Peyer's patch (tissue), 4 donors: ENCODE measurements at regions not wholly inside any gene's neighbourhood (a gene's known extent, or its start where the extent isn't known, plus 50 kb on each side); places are given as distances from the start of the nearest gene placed in this dataset.

Source experiments
- DNase-seq, 3 donors: peaks; one replicate each; pipeline ENCODE4 v3.0.0-alpha.2; 2017 to 2019
- H3K27ac ChIP-seq, 4 donors: fragments of 200-600 bp; sonication (generic); one replicate each; pipeline ENCODE4 v1.5.1; 2016 to 2019
- H3K27me3 ChIP-seq, 2 donors: fragments of 200-600 bp; sonication (generic); one replicate each; pipeline ENCODE4 v1.5.1; 2019
- H3K36me3 ChIP-seq, 3 donors: fragments of 200-600 bp; sonication (generic); one replicate each; pipeline ENCODE4 v1.5.1; 2016 to 2019
- H3K4me1 ChIP-seq, 4 donors: fragments of 200-600 bp; sonication (generic); one replicate each; pipeline ENCODE4 v1.5.1; 2016 to 2019
- H3K4me3 ChIP-seq, 4 donors: fragments of 200-600 bp; sonication (generic); 1 replicate in 3 of 4; 2 replicates in 1 of 4; pipeline ENCODE4 v1.5.1; 2016 to 2019; ENCODE audit warnings: mild to moderate bottlenecking in 1 of 4
- H3K9me3 ChIP-seq, 4 donors: fragments of 200-600 bp; sonication (generic); one replicate each; pipeline ENCODE4 v1.5.1; 2016 to 2019; ENCODE audit warnings: mild to moderate bottlenecking in 1 of 4
- POLR2A ChIP-seq, 2 donors: fragments of 450-650 bp; IDR thresholded peaks; one replicate each; pipeline ENCODE4 v1.5.1; 2017; ENCODE audit warnings: antibody characterized with exemption in 2 of 2, mild to moderate bottlenecking in 2 of 2, moderate library complexity in 2 of 2
- TF ChIP-seq, protein P1 (sequence below), 6 experiments: fragments of 450-650 bp in 4 of 6; fragments of 200-600 bp in 2 of 6; sonication (generic) in 1 of 6; IDR thresholded peaks; one replicate each; pipeline ENCODE4 v1.5.1; 2017 to 2019; ENCODE audit warnings: antibody characterized with exemption in 6 of 6, mild to moderate bottlenecking in 3 of 6, moderate library complexity in 1 of 6

- TF ChIP-seq, protein P1, sequence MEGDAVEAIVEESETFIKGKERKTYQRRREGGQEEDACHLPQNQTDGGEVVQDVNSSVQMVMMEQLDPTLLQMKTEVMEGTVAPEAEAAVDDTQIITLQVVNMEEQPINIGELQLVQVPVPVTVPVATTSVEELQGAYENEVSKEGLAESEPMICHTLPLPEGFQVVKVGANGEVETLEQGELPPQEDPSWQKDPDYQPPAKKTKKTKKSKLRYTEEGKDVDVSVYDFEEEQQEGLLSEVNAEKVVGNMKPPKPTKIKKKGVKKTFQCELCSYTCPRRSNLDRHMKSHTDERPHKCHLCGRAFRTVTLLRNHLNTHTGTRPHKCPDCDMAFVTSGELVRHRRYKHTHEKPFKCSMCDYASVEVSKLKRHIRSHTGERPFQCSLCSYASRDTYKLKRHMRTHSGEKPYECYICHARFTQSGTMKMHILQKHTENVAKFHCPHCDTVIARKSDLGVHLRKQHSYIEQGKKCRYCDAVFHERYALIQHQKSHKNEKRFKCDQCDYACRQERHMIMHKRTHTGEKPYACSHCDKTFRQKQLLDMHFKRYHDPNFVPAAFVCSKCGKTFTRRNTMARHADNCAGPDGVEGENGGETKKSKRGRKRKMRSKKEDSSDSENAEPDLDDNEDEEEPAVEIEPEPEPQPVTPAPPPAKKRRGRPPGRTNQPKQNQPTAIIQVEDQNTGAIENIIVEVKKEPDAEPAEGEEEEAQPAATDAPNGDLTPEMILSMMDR (IDR thresholded peaks at IDR 0.05) = no peak
- TF ChIP-seq POLR2A (IDR thresholded peaks at IDR 0.05) = no peak
- no peak for DNase-seq
- no peaks in the 10 kb centered on the region for H3K4me1 ChIP-seq
- H3K4me3 ChIP-seq = no peak overlapping the region
- H3K27me3 ChIP-seq = no peaks in the 10 kb centered on the region
- H3K9me3 ChIP-seq = no peaks in the 10 kb centered on the region
- no peaks in the 10 kb centered on the region for H3K36me3 ChIP-seq
- H3K27ac ChIP-seq = no peak overlapping the region
These were observed 404.2 kb upstream of the RARB start for GRCh38 chr3:25023876-25024275.

GRCh38 chr3:25025236-25025635, 402.8 kb upstream of the RARB start:
- no peaks in the 10 kb centered on the region for H3K4me1 ChIP-seq
- TF ChIP-seq POLR2A (IDR thresholded peaks at IDR 0.05) = no peak
- TF ChIP-seq, protein P1 (IDR thresholded peaks at IDR 0.05) = no peak
- no peaks in the 10 kb centered on the region for H3K9me3 ChIP-seq
- H3K4me3 ChIP-seq = no peak overlapping the region
- no peak overlapping the region for H3K27ac ChIP-seq
- H3K36me3 ChIP-seq = no peaks in the 10 kb centered on the region
- H3K27me3 ChIP-seq = no peaks in the 10 kb centered on the region
- DNase-seq = no peak

- no peak overlapping the region for H3K4me3 ChIP-seq
These were observed 400.4 kb upstream of the RARB start for GRCh38 chr3:25027650-25028049.

DNA sequence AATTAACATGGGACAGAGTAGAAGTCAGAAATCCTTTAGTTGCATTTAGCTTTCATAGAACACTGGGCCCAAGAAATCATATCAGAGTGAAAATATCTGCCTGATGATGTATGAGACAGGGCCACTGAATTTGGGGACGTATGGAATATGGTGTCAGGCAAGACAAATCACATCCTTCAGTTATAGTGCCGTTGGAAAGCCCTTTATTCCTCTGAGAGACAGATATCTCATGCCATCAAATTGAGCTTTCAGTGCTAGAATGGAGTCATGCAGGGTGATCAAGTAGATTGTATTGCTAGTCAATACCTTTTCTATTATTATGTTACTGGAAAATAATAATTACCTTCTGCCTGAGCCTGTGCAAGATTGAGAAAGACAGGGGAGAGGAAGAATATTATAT, 398.2 kb upstream of the RARB start:
- Histone ChIP-seq H3K9me3 (no peaks in the 10 kb centered on the region), H3K4me1 (no peaks in the 10 kb centered on the region), H3K4me3 (no peak overlapping the region), H3K27ac (no peak overlapping the region), H3K36me3 (no peaks in the 10 kb centered on the region), H3K27me3 (no peaks in the 10 kb centered on the region)
- no peak for DNase-seq
- TF ChIP-seq, protein P1 (IDR thresholded peaks at IDR 0.05) = no peak
- no peak for TF ChIP-seq POLR2A (IDR thresholded peaks at IDR 0.05)

More at GRCh38 chr3:25027650-25028049, 400.4 kb upstream of the RARB start:
- Histone ChIP-seq H3K4me1 (no peaks in the 10 kb centered on the region), H3K36me3 (no peaks in the 10 kb centered on the region), H3K27ac (no peak overlapping the region), H3K9me3 (no peaks in the 10 kb centered on the region), H3K27me3 (no peaks in the 10 kb centered on the region)
- TF ChIP-seq POLR2A (IDR thresholded peaks at IDR 0.05) = no peak
- TF ChIP-seq, protein P1 (IDR thresholded peaks at IDR 0.05) = no peak
- no peak for DNase-seq

- Histone ChIP-seq H3K27ac (no peak overlapping the region), H3K27me3 (no peaks in the 10 kb centered on the region), H3K4me3 (no peak overlapping the region), H3K36me3 (no peaks in the 10 kb centered on the region), H3K9me3 (no peaks in the 10 kb centered on the region), H3K4me1 (no peaks in the 10 kb centered on the region)
- no peak for TF ChIP-seq POLR2A (IDR thresholded peaks at IDR 0.05)
- TF ChIP-seq, protein P1 (IDR thresholded peaks at IDR 0.05) = no peak
- DNase-seq = no peak
These were observed 395.7 kb upstream of the RARB start for GRCh38 chr3:25032344-25032743.

DNA sequence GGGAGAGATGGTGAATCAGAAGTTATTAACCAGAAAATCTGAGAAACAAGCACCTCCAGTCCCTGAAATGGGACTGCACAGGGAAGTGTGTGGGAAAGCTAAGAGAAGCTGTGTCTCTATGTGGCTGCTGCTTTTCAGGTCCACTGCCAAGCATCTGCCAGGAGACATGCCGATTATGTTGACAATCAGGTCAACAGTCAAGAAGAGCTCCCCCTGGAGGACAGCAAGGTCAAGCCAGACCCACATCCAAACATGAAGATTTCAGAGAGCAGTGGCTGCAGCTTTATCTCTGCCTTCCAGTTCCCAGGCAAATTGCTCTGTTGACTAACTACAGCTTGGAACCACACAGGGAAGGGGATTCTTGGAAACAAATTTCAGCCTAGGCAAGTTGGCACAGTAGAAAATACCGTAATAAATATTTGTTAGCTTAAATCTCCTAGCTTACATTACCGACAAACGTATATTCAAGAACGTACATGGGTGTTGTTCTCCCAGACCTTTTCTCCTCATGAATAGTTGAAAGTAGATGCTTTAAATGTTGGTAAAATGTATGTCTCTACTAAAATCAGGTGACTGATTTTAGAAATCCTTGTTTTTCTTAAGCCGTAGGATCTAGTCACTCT, 394.5 kb upstream of the RARB start:
- no peak for TF ChIP-seq POLR2A (IDR thresholded peaks at IDR 0.05)
- TF ChIP-seq, protein P1 (IDR thresholded peaks at IDR 0.05) = peak in 4 of 6 experiments; percentile 24 to 31 (median 30)
- no peak for DNase-seq
- Histone ChIP-seq H3K27ac (no peak overlapping the region), H3K4me3 (no peak overlapping the region), H3K9me3 (no peaks in the 10 kb centered on the region), H3K4me1 (no peaks in the 10 kb centered on the region), H3K27me3 (no peaks in the 10 kb centered on the region), H3K36me3 (no peaks in the 10 kb centered on the region)
